H1 (cell line): ENCODE measurements at regions not wholly inside any gene's neighbourhood (a gene's known extent, or its start where the extent isn't known, plus 50 kb on each side); places are given as distances from the start of the nearest gene placed in this dataset.

Experiments used
- BCL11A ChIP-seq, 2 experiments: IDR thresholded peaks; one replicate each; pipeline ENCODE4 v1.6.1; 2011; ENCODE audit warnings: low read depth in 2 of 2, low read length in 2 of 2, mild to moderate bottlenecking in 2 of 2
- CREB1 ChIP-seq: IDR thresholded peaks from 2 replicates; pipeline ENCODE4 v1.6.1; 2012; ENCODE audit warnings: inconsistent platforms
- MAX ChIP-seq: IDR thresholded peaks from 2 replicates; pipeline ENCODE4 v1.6.1; 2012; ENCODE audit warnings: inconsistent platforms

- TF ChIP-seq MAX, result no peak
- no peak for TF ChIP-seq BCL11A (IDR thresholded peaks at IDR 0.05; ENCODE audit: low read depth in 2 of 2, low read length in 2 of 2)
- TF ChIP-seq CREB1, result no peak
Observed at GRCh38 chr2:129275706-129276105, 703.8 kb upstream of the RAB6C start (continued).
